ENCODE measurements at regions not wholly inside any gene's neighbourhood (a gene's known extent, or its start where the extent isn't known, plus 50 kb on each side); places are given as distances from the start of the nearest gene placed in this dataset.

GRCh38 chr14:40240245-40240859 is 808.1 kb upstream of the FBXO33 start:
- H2AFZ ChIP-seq (ENCODE audit: insufficient read depth, low read depth, low read length, poor library complexity, severe bottlenecking): no peak overlapping the region
- H3K9me3 Mint-ChIP-seq: peaks cover 0 to 11% (median 4%) of the 10 kb centered on the region in 7 donors
- no peak overlapping the region for H3K27ac ChIP-seq (ENCODE audit: low read depth in 1 of 2, low read length in 2 of 2)
- no peaks in the 10 kb centered on the region for H3K4me1 ChIP-seq (ENCODE audit: control insufficient read depth in 1 of 2, insufficient read depth in 2 of 2, low read length in 2 of 2)
- H3K79me2 ChIP-seq (ENCODE audit: insufficient read depth, low read length): no peaks in the 10 kb centered on the region
- peaks cover 0 to 1% (median 0%) of the 10 kb centered on the region in 3 donors for H3K27me3 Mint-ChIP-seq (ENCODE audit: low read depth in 3 of 3)
- H3K27ac Mint-ChIP-seq: no peak overlapping the region
- H3K9ac ChIP-seq (ENCODE audit: insufficient read depth, low read length, poor library complexity, severe bottlenecking): no peak overlapping the region
- H3K36me3 ChIP-seq (replicated peaks in 1 of 2; ENCODE audit: control insufficient read depth in 1 of 2, insufficient read depth in 2 of 2, low read length in 2 of 2): no peaks in the 10 kb centered on the region
- H3K27me3 ChIP-seq (ENCODE audit: control insufficient read depth in 2 of 2, insufficient read depth in 2 of 2, low read length in 2 of 2): no peaks in the 10 kb centered on the region
- no peak for DNase-seq
- no peak overlapping the region for H3K4me2 ChIP-seq (replicated peaks; ENCODE audit: extremely low read depth, low read length, poor library complexity, severe bottlenecking)
- intact Hi-C loops (cut with micrococcal nuclease): no loop called here
- H3K4me3 ChIP-seq (replicated peaks in 1 of 3; ENCODE audit: low read depth in 2 of 3, low read length in 3 of 3): no peak overlapping the region
- TF ChIP-seq, protein P1, sequence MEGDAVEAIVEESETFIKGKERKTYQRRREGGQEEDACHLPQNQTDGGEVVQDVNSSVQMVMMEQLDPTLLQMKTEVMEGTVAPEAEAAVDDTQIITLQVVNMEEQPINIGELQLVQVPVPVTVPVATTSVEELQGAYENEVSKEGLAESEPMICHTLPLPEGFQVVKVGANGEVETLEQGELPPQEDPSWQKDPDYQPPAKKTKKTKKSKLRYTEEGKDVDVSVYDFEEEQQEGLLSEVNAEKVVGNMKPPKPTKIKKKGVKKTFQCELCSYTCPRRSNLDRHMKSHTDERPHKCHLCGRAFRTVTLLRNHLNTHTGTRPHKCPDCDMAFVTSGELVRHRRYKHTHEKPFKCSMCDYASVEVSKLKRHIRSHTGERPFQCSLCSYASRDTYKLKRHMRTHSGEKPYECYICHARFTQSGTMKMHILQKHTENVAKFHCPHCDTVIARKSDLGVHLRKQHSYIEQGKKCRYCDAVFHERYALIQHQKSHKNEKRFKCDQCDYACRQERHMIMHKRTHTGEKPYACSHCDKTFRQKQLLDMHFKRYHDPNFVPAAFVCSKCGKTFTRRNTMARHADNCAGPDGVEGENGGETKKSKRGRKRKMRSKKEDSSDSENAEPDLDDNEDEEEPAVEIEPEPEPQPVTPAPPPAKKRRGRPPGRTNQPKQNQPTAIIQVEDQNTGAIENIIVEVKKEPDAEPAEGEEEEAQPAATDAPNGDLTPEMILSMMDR (IDR thresholded peaks at IDR 0.05): no peak
- H3K4me1 Mint-ChIP-seq: no peaks in the 10 kb centered on the region
- no peaks in the 10 kb centered on the region for H4K20me1 ChIP-seq (ENCODE audit: insufficient read depth, low read length)
- WGBS (ENCODE audit: insufficient coverage): no CpG with 5 or more reads among the region's 3 CpGs
- no peaks in the 10 kb centered on the region for H3K36me3 Mint-ChIP-seq
- H3K4me3 Mint-ChIP-seq: no peak overlapping the region
- H3K9me3 ChIP-seq (replicated peaks in 1 of 2; ENCODE audit: control insufficient read depth in 1 of 2, insufficient read depth in 1 of 2, low read length in 2 of 2): peaks cover 7 to 15% of the 10 kb centered on the region in 2 donors

DNA sequence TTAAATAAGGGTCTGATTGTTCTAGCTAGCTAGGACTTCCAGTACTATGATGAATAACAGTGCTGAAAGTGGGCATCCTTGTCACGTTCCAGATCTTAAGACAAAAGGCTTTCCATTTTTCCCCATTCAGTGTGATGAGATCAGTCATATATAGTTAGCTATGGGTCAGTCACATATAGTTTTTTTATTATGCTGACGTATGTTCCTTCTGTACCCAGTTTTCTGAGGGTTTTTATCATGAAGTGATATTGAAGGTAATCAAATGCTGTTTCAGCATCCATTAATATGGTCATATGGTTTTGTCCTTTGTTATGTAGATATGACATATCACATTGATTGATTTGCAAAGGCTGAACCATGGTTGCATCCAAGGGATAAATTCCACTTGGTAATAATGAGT is 800.1 kb upstream of the FBXO33 start:
- WGBS (ENCODE audit: insufficient coverage): no CpG with 5 or more reads among the region's 2 CpGs
- no peak overlapping the region for H3K4me2 ChIP-seq (replicated peaks; ENCODE audit: extremely low read depth, low read length, poor library complexity, severe bottlenecking)
- H3K4me3 ChIP-seq (replicated peaks in 1 of 3; ENCODE audit: low read depth in 2 of 3, low read length in 3 of 3): no peak overlapping the region
- H3K9ac ChIP-seq (ENCODE audit: insufficient read depth, low read length, poor library complexity, severe bottlenecking): no peak overlapping the region
- no peaks in the 10 kb centered on the region for H4K20me1 ChIP-seq (ENCODE audit: insufficient read depth, low read length)
- Mint-ChIP-seq H3K27ac (no peak overlapping the region), H3K4me1 (no peaks in the 10 kb centered on the region), H3K4me3 (no peak overlapping the region), H3K9me3 (peaks cover 0 to 14% (median 5%) of the 10 kb centered on the region in 7 donors), H3K36me3 (no peaks in the 10 kb centered on the region), H3K27me3 (ENCODE audit: low read depth in 3 of 3) (peaks cover 0 to 2% (median 0%) of the 10 kb centered on the region in 3 donors)
- no peak overlapping the region for H3K27ac ChIP-seq (ENCODE audit: low read depth in 1 of 2, low read length in 2 of 2)
- intact Hi-C loops (cut with micrococcal nuclease): no loop called here
- H3K4me1 ChIP-seq (ENCODE audit: control insufficient read depth in 1 of 2, insufficient read depth in 2 of 2, low read length in 2 of 2): no peaks in the 10 kb centered on the region
- H3K27me3 ChIP-seq (ENCODE audit: control insufficient read depth in 2 of 2, insufficient read depth in 2 of 2, low read length in 2 of 2): no peaks in the 10 kb centered on the region
- DNase-seq: no peak
- peaks cover 10 to 15% of the 10 kb centered on the region in 2 donors for H3K9me3 ChIP-seq (replicated peaks in 1 of 2; ENCODE audit: control insufficient read depth in 1 of 2, insufficient read depth in 1 of 2, low read length in 2 of 2)
- no peaks in the 10 kb centered on the region for H3K79me2 ChIP-seq (ENCODE audit: insufficient read depth, low read length)
- H3K36me3 ChIP-seq (replicated peaks in 1 of 2; ENCODE audit: control insufficient read depth in 1 of 2, insufficient read depth in 2 of 2, low read length in 2 of 2): no peaks in the 10 kb centered on the region
- no peak overlapping the region for H2AFZ ChIP-seq (ENCODE audit: insufficient read depth, low read depth, low read length, poor library complexity, severe bottlenecking)
- TF ChIP-seq, protein P1 (IDR thresholded peaks at IDR 0.05): no peak
